Loucy (cell line): ENCODE measurements at regions not wholly inside any gene's neighbourhood (a gene's known extent, or its start where the extent isn't known, plus 50 kb on each side); places are given as distances from the start of the nearest gene placed in this dataset.

Experiments used
- H2AFZ ChIP-seq: fragments of 200-600 bp; sonication (generic); 2 replicates; pipeline ENCODE4 v1.6.0; 2016; ENCODE audit warnings: antibody characterized with exemption, mild to moderate bottlenecking, low read length, moderate library complexity
- H3F3A ChIP-seq: fragments of 200-600 bp; 2 replicates; pipeline ENCODE4 v1.6.0; 2016; ENCODE audit warnings: antibody characterized with exemption, low read depth, mild to moderate bottlenecking
- H3K27me3 ChIP-seq: fragments of 200-600 bp; sonication (generic); 2 replicates; pipeline ENCODE4 v1.6.1; 2014; ENCODE audit warnings: low read length, mild to moderate bottlenecking; ENCODE audit not compliant: insufficient read depth, poor library complexity, severe bottlenecking
- H3K36me3 ChIP-seq: fragments of 200-600 bp; sonication (generic); 2 replicates; pipeline ENCODE4 v1.6.1; 2016; ENCODE audit warnings: low read length; ENCODE audit not compliant: insufficient read depth
- H3K4me1 ChIP-seq: fragments of 200-600 bp; sonication (generic); 2 replicates; pipeline ENCODE4 v1.5.1; 2014; ENCODE audit warnings: low read length, mild to moderate bottlenecking; ENCODE audit not compliant: insufficient read depth, poor library complexity, severe bottlenecking
- H3K4me2 ChIP-seq: fragments of 200-600 bp; sonication (generic); 2 replicates; pipeline ENCODE4 v1.6.0; 2014; ENCODE audit warnings: antibody characterized with exemption, low read length, low read depth, mild to moderate bottlenecking; ENCODE audit not compliant: poor library complexity, severe bottlenecking
- H3K4me3 ChIP-seq: fragments of 200-600 bp; sonication (generic); 2 replicates; pipeline ENCODE4 v1.5.1; 2014; ENCODE audit warnings: low read length, mild to moderate bottlenecking, mixed read lengths; ENCODE audit not compliant: poor library complexity, severe bottlenecking
- H3K79me2 ChIP-seq: fragments of 200-600 bp; sonication (generic); 2 replicates; pipeline ENCODE4 v1.6.1; 2014; ENCODE audit warnings: low read length; ENCODE audit not compliant: insufficient read depth
- H3K9ac ChIP-seq: fragments of 200-600 bp; sonication (generic); 2 replicates; pipeline ENCODE4 v1.6.0; 2014; ENCODE audit warnings: mild to moderate bottlenecking, low read depth, low read length, moderate library complexity; ENCODE audit not compliant: poor library complexity, severe bottlenecking
- H3K9me2 ChIP-seq: fragments of 200-600 bp; sonication (generic); replicated peaks from 2 replicates; pipeline ENCODE4 v1.6.1; 2016; ENCODE audit warnings: low read depth, low read length, mixed read lengths
- H3K9me3 ChIP-seq: fragments of 200-600 bp; sonication (generic); 2 replicates; pipeline ENCODE4 v1.6.1; 2014; ENCODE audit warnings: mild to moderate bottlenecking, antibody characterized with exemption, low read length, low read depth; ENCODE audit not compliant: insufficient read depth
- H4K20me1 ChIP-seq: fragments of 200-600 bp; sonication (generic); 2 replicates; pipeline ENCODE4 v1.6.0; 2014; ENCODE audit warnings: antibody characterized with exemption, low read length, mild to moderate bottlenecking; ENCODE audit not compliant: insufficient read depth, poor library complexity, severe bottlenecking
- CTCF ChIP-seq: fragments of 200-600 bp; sonication (generic); conservative IDR thresholded peaks from 2 replicates; pipeline ENCODE4 v1.5.1; 2014; ENCODE audit warnings: mild to moderate bottlenecking, antibody characterized with exemption, low read length
- EZH2phosphoT487 ChIP-seq: fragments of 200-600 bp; IDR thresholded peaks from 2 replicates; pipeline ENCODE4 v1.6.1; 2018; ENCODE audit warnings: antibody characterized with exemption, mild to moderate bottlenecking, moderate library complexity, borderline replicate concordance

- Histone ChIP-seq H2AFZ (no peak overlapping the region), H3K4me2 (no peak overlapping the region), H3K4me1 (no peaks in the 10 kb centered on the region), H3K4me3 (no peak overlapping the region), H3K9ac (no peak overlapping the region), H4K20me1 (no peaks in the 10 kb centered on the region), H3K27me3 (no peaks in the 10 kb centered on the region), H3K9me3 (no peaks in the 10 kb centered on the region), H3K9me2 (no peaks in the 10 kb centered on the region), H3F3A (no peaks in the 10 kb centered on the region), H3K36me3 (no peaks in the 10 kb centered on the region), H3K79me2 (no peaks in the 10 kb centered on the region)
- no peak for TF ChIP-seq CTCF
- no peak for TF ChIP-seq EZH2phosphoT487
Measured at GRCh38 chr2:180334514-180334913, 327.4 kb upstream of the CWC22 start.

- Histone ChIP-seq H3K4me3 (no peak overlapping the region), H3K4me2 (no peak overlapping the region), H3K9me2 (no peaks in the 10 kb centered on the region), H3K36me3 (no peaks in the 10 kb centered on the region), H3K27me3 (no peaks in the 10 kb centered on the region), H3K4me1 (no peaks in the 10 kb centered on the region), H4K20me1 (no peaks in the 10 kb centered on the region), H3K9ac (no peak overlapping the region), H3F3A (no peaks in the 10 kb centered on the region), H3K9me3 (no peaks in the 10 kb centered on the region), H3K79me2 (no peaks in the 10 kb centered on the region), H2AFZ (no peak overlapping the region)
- TF ChIP-seq EZH2phosphoT487 (no peak), CTCF (no peak)
Measured at GRCh38 chr2:180328795-180329422, 321.8 kb upstream of the CWC22 start.

- H3K4me1 ChIP-seq = no peaks in the 10 kb centered on the region
- no peak for TF ChIP-seq CTCF
- TF ChIP-seq EZH2phosphoT487 = no peak
- H2AFZ ChIP-seq = no peak overlapping the region
- no peaks in the 10 kb centered on the region for H3K79me2 ChIP-seq
- no peaks in the 10 kb centered on the region for H3K9me2 ChIP-seq
- no peak overlapping the region for H3K4me2 ChIP-seq
- no peak overlapping the region for H3K9ac ChIP-seq
- no peak overlapping the region for H3K4me3 ChIP-seq
- no peaks in the 10 kb centered on the region for H4K20me1 ChIP-seq
- no peaks in the 10 kb centered on the region for H3K27me3 ChIP-seq
- no peaks in the 10 kb centered on the region for H3K9me3 ChIP-seq
- no peaks in the 10 kb centered on the region for H3K36me3 ChIP-seq
- H3F3A ChIP-seq = no peaks in the 10 kb centered on the region
Measured at GRCh38 chr2:180327185-180327584, 320.1 kb upstream of the CWC22 start.
